Epithelial cell of proximal tubule (primary cell): ENCODE measurements at regions not wholly inside any gene's neighbourhood (a gene's known extent, or its start where the extent isn't known, plus 50 kb on each side); places are given as distances from the start of the nearest gene placed in this dataset.

Experiments used
- DNase-seq: peaks from one replicate; pipeline ENCODE4 v3.0.0-alpha.2; 2011; ENCODE audit warnings: low read depth
- H3K4me3 ChIP-seq: 2 replicates; pipeline ENCODE4 v1.5.1; 2011; ENCODE audit warnings: low read depth, mild to moderate bottlenecking, low read length
- TF ChIP-seq, protein P1 (sequence below): conservative IDR thresholded peaks from 2 replicates; pipeline ENCODE4 v1.5.1; 2012; ENCODE audit warnings: low read depth, mild to moderate bottlenecking, low read length

DNA sequence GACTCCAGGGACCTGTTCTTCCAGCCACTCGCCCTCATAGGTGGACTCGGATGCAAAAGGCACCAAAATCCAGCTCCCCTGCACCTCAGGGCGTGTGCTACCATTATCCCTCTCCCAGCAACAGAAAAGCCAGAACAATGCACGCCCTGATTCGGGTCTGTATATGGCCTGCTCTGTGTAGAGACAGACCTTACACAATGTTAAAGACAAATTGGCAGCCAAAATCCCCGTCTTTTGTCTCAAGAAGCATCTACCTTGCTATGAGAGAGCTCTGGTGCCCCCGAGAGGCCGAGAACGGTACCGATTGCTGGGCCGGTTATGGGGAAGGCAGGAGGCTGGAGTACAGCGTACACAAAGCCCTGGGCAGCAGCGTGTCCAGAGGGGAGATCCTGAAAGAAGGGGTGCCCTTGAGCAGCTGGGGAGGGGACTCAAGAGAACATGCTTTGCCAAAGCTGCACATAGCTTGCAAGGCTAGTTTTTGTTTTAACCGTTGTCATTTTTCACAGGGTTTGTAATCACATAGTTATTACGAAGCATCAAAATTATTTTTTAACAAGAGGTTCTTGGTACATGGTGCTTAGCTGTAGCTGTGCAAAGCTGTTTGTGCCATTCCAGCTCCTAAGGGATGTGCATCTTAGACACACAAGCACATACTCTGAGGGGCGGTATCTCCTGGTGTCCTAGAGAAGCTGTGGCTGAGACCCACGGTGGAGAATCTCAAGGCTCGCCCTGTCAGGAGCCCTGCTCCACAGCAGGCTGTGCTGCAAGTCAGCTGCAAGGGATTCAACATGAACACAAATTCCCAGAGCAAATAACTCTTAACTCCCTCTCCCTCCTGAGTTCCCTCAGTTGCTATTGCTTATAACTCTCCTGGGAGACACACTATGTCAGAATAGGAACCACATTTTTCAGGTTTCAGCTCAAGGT, 461.5 kb upstream of the PPP2R3A start:
- peak; percentile 12 for DNase-seq
- TF ChIP-seq, protein P1, sequence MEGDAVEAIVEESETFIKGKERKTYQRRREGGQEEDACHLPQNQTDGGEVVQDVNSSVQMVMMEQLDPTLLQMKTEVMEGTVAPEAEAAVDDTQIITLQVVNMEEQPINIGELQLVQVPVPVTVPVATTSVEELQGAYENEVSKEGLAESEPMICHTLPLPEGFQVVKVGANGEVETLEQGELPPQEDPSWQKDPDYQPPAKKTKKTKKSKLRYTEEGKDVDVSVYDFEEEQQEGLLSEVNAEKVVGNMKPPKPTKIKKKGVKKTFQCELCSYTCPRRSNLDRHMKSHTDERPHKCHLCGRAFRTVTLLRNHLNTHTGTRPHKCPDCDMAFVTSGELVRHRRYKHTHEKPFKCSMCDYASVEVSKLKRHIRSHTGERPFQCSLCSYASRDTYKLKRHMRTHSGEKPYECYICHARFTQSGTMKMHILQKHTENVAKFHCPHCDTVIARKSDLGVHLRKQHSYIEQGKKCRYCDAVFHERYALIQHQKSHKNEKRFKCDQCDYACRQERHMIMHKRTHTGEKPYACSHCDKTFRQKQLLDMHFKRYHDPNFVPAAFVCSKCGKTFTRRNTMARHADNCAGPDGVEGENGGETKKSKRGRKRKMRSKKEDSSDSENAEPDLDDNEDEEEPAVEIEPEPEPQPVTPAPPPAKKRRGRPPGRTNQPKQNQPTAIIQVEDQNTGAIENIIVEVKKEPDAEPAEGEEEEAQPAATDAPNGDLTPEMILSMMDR = peak; percentile 86
- H3K4me3 ChIP-seq = no peak overlapping the region

DNA sequence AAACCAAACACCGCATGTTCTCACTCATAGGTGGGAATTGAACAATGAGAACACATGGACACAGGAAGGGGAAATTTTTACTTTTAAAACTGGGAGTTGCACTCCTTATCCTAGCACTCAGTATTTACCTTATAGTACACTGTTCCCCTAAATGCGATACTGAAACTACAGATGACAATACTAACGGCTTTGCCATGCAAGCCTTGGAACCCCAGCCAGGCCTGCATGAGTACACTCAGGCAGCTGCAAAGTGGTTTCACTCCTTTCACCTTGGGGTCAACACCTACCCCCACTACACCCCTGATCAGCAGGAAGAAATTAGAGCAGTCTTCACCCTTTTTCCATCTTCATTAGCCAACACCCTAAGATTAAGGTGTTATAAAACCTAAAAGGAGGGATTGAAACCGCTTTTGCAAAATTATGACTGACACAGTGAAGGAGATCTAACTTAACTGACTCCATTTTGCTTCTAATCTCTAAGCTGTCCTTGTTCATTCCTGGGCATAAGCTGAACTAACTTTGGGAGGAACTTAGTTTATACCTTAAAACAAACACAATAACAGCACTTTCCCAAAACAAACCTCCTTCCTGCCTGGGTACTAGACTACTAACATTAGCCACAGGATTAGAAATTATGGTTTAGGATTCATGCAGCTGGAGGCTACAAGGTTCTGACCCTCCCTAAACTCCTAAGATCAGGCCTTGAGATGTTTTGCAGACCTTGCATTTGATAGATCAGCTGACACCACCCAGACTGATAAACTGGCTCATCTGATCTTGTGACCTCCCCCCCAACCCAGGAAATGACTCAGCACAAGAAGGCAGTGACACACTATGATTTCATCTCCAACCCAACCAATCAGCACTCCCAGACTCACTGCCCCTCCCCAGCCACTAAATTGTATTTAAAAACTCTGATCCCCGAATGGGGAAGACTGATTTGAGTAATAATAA, 452.1 kb upstream of the PPP2R3A start:
- peak; percentile 38 for DNase-seq
- TF ChIP-seq, protein P1 = no peak
- H3K4me3 ChIP-seq = no peak overlapping the region

DNA sequence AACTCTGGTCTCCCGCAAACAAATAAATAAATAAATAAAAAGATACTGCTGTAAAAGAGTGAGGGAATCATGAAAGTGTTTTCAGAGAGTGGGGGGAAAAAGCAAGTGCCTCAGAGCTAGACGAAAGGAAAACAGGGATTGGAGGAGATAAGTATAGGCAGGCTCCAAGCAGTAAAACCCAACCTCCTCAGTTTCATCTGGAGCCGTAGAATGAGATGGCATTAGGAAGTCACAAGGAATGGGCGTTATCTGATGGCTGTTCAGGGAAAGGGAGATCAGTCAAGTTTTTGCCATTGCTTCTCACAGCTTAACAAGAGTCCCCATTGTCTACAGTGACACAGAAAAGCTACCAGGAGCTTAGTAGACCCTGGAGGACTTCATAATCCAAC, 451.5 kb upstream of the PPP2R3A start:
- TF ChIP-seq, protein P1 = no peak
- no peak for DNase-seq
- H3K4me3 ChIP-seq = no peak overlapping the region

DNA sequence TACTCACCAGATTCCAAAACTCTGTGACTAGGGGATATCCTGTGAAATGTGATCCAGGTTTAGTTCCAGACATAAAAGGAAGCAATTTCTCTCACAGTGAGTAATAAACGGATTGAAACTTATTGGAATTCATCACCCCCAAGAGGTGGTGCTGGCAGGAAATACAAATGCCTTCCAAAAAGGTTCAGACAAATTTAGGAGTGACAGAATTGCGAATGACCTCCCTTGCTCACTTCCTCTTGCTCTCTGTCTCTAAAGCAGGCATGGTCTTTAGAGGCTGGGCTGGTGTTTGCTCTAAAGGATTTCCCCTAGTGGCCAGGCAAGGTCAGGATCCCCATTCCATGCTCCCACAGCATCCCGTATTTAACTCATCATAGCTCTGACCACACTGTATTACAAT, 449.4 kb upstream of the PPP2R3A start:
- no peak overlapping the region for H3K4me3 ChIP-seq
- DNase-seq = no peak
- TF ChIP-seq, protein P1 = peak; percentile 39

DNA sequence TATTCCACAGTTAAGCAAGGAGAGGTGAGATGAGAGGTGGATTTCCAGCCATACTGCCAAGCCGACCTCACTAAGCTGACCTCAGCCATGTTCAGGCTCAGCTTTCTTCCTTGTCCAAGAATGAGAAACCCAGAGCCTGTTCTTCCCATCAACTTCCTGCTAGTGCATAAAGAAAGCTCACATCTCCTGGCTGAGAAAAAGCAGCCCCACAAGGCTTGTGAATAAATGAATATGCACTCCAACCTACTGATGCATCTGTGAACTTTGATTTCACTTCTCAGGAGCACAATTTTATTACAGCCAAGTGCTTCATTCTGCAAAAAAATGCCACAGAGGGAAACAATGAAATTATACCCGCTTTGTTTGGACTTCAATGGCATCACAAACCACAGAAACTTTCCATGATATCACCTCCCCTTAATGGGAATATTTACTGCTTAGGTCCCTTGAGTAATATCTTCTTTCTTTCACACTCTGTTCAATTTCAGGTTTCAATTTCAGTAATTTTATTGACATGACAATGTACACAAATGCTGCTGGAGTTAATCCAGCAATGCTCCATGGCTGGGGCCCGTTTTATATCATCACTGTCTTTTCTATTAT, 437.0 kb upstream of the PPP2R3A start:
- no peak for DNase-seq
- TF ChIP-seq, protein P1 = no peak
- no peak overlapping the region for H3K4me3 ChIP-seq

DNA sequence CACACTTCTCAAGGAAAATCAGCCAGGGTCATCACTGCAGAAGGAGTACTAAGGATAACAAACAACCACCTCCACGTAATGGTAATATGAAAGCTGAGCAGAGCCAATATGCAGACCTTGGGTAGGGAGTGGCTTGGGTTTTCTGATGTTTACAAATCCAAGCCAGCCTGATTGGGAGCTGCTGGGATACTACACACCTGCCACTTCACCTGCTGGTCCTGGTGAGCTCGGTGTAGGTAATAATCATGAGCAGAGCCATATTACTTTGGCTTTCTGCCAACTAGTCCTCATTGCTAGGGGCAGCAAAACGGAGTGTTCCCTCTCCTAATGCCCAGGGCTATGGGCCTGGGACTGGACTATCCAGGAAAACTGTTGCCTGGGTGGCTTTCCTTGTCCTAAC, 433.5 kb upstream of the PPP2R3A start:
- TF ChIP-seq, protein P1 = no peak
- no peak for DNase-seq
- H3K4me3 ChIP-seq = no peak overlapping the region
